ENCODE measurements at regions not wholly inside any gene's neighbourhood (a gene's known extent, or its start where the extent isn't known, plus 50 kb on each side); places are given as distances from the start of the nearest gene placed in this dataset.

- Histone ChIP-seq H3K27ac (no peak overlapping the region), H2AFZ (no peak overlapping the region), H3K4me3 (no peak overlapping the region), H3K27me3 (replicated peaks; ENCODE audit: insufficient read depth) (no peaks in the 10 kb centered on the region), H3F3A (ENCODE audit: insufficient read depth) (no peaks in the 10 kb centered on the region), H3K9me3 (ENCODE audit: low read depth) (no peaks in the 10 kb centered on the region), H3K36me3 (ENCODE audit: low read depth) (no peaks in the 10 kb centered on the region), H3K9me2 (ENCODE audit: insufficient read depth) (no peaks in the 10 kb centered on the region), H3K4me2 (ENCODE audit: unreplicated experiment) (no peak overlapping the region), H3K79me2 (ENCODE audit: insufficient read depth) (no peaks in the 10 kb centered on the region), H3K9ac (no peak overlapping the region), H4K20me1 (ENCODE audit: insufficient read depth) (no peaks in the 10 kb centered on the region), H3K4me1 (ENCODE audit: insufficient read depth) (no peaks in the 10 kb centered on the region)
- in situ Hi-C loops (cut with MboI): no loop called here
- DNase-seq: no peak
- 43 to 46% methylated on average over 3 of the region's 3 CpGs for WGBS, 2 experiments (ENCODE audit: low coverage in 1 of 2, low lambda C conversion rate in 2 of 2, missing lambda C conversion rate in 2 of 2)
- no peak for TF ChIP-seq EZH2 (IDR thresholded peaks at IDR 0.05; ENCODE audit: insufficient read depth, poor library complexity, severe bottlenecking)
- no peak for TF ChIP-seq EZH2phosphoT487 (IDR thresholded peaks at IDR 0.05; ENCODE audit: insufficient read depth, low read depth)
Observed at GRCh38 chrX:118179161-118179560, 62.6 kb upstream of the KLHL13 start.

- Histone ChIP-seq H3K9me3 (ENCODE audit: low read depth) (no peaks in the 10 kb centered on the region), H3K4me2 (ENCODE audit: unreplicated experiment) (no peak overlapping the region), H3K36me3 (ENCODE audit: low read depth) (no peaks in the 10 kb centered on the region), H4K20me1 (ENCODE audit: insufficient read depth) (no peaks in the 10 kb centered on the region), H3K9ac (no peak overlapping the region), H3K4me3 (no peak overlapping the region), H3K27ac (no peak overlapping the region), H2AFZ (no peak overlapping the region), H3K79me2 (ENCODE audit: insufficient read depth) (no peaks in the 10 kb centered on the region), H3K27me3 (replicated peaks; ENCODE audit: insufficient read depth) (no peaks in the 10 kb centered on the region), H3K4me1 (ENCODE audit: insufficient read depth) (no peaks in the 10 kb centered on the region), H3F3A (ENCODE audit: insufficient read depth) (no peaks in the 10 kb centered on the region), H3K9me2 (ENCODE audit: insufficient read depth) (no peaks in the 10 kb centered on the region)
- TF ChIP-seq EZH2phosphoT487 (IDR thresholded peaks at IDR 0.05; ENCODE audit: insufficient read depth, low read depth): no peak
- no peak for TF ChIP-seq EZH2 (IDR thresholded peaks at IDR 0.05; ENCODE audit: insufficient read depth, poor library complexity, severe bottlenecking)
- no peak for DNase-seq
- 63 to 81% methylated on average over 2 to 4 of the region's 4 CpGs for WGBS, 2 experiments (ENCODE audit: low coverage in 1 of 2, low lambda C conversion rate in 2 of 2, missing lambda C conversion rate in 2 of 2)
- in situ Hi-C loops (cut with MboI): no loop called here
Observed at GRCh38 chrX:118179718-118180117, 63.1 kb upstream of the KLHL13 start.

GRCh38 chrX:118181030-118181429 is 64.4 kb upstream of the KLHL13 start:
- no peaks in the 10 kb centered on the region for H3K36me3 ChIP-seq (ENCODE audit: low read depth)
- in situ Hi-C loops (cut with MboI): no loop called here
- H3K9me2 ChIP-seq (ENCODE audit: insufficient read depth): no peaks in the 10 kb centered on the region
- H3K4me3 ChIP-seq: no peak overlapping the region
- no peak overlapping the region for H3K9ac ChIP-seq
- H4K20me1 ChIP-seq (ENCODE audit: insufficient read depth): no peaks in the 10 kb centered on the region
- no peak for TF ChIP-seq EZH2 (IDR thresholded peaks at IDR 0.05; ENCODE audit: insufficient read depth, poor library complexity, severe bottlenecking)
- no peak for TF ChIP-seq EZH2phosphoT487 (IDR thresholded peaks at IDR 0.05; ENCODE audit: insufficient read depth, low read depth)
- no peaks in the 10 kb centered on the region for H3F3A ChIP-seq (ENCODE audit: insufficient read depth)
- no peak overlapping the region for H3K27ac ChIP-seq
- no peak overlapping the region for H2AFZ ChIP-seq
- 4% methylated on average over 2 to 4 of the region's 4 CpGs for WGBS, 2 experiments (ENCODE audit: low coverage in 1 of 2, low lambda C conversion rate in 2 of 2, missing lambda C conversion rate in 2 of 2)
- no peaks in the 10 kb centered on the region for H3K4me1 ChIP-seq (ENCODE audit: insufficient read depth)
- H3K79me2 ChIP-seq (ENCODE audit: insufficient read depth): no peaks in the 10 kb centered on the region
- H3K27me3 ChIP-seq (replicated peaks; ENCODE audit: insufficient read depth): no peaks in the 10 kb centered on the region
- H3K4me2 ChIP-seq (ENCODE audit: unreplicated experiment): no peak overlapping the region
- DNase-seq: peak; percentile 5
- no peaks in the 10 kb centered on the region for H3K9me3 ChIP-seq (ENCODE audit: low read depth)

GRCh38 chrX:118182025-118182424 is 65.4 kb upstream of the KLHL13 start:
- Histone ChIP-seq H3K79me2 (ENCODE audit: insufficient read depth) (no peaks in the 10 kb centered on the region), H2AFZ (no peak overlapping the region), H3K27ac (no peak overlapping the region), H3K27me3 (replicated peaks; ENCODE audit: insufficient read depth) (no peaks in the 10 kb centered on the region), H3F3A (ENCODE audit: insufficient read depth) (no peaks in the 10 kb centered on the region), H3K4me3 (no peak overlapping the region), H3K9me3 (ENCODE audit: low read depth) (no peaks in the 10 kb centered on the region), H3K4me2 (ENCODE audit: unreplicated experiment) (no peak overlapping the region), H3K9ac (no peak overlapping the region), H4K20me1 (ENCODE audit: insufficient read depth) (no peaks in the 10 kb centered on the region), H3K9me2 (ENCODE audit: insufficient read depth) (no peaks in the 10 kb centered on the region), H3K36me3 (ENCODE audit: low read depth) (no peaks in the 10 kb centered on the region), H3K4me1 (ENCODE audit: insufficient read depth) (no peaks in the 10 kb centered on the region)
- 0 to 6% methylated on average over 1 of the region's 1 CpG for WGBS, 2 experiments (ENCODE audit: low coverage in 1 of 2, low lambda C conversion rate in 2 of 2, missing lambda C conversion rate in 2 of 2)
- in situ Hi-C loops (cut with MboI): no loop called here
- DNase-seq: peak; percentile 7
- no peak for TF ChIP-seq EZH2 (IDR thresholded peaks at IDR 0.05; ENCODE audit: insufficient read depth, poor library complexity, severe bottlenecking)
- no peak for TF ChIP-seq EZH2phosphoT487 (IDR thresholded peaks at IDR 0.05; ENCODE audit: insufficient read depth, low read depth)

- H3K9ac ChIP-seq: no peak overlapping the region
- H3F3A ChIP-seq (ENCODE audit: insufficient read depth): no peaks in the 10 kb centered on the region
- in situ Hi-C loops (cut with MboI): no loop called here
- DNase-seq: no peak
- H3K27ac ChIP-seq: no peak overlapping the region
- H3K4me1 ChIP-seq (ENCODE audit: insufficient read depth): no peaks in the 10 kb centered on the region
- H3K9me3 ChIP-seq (ENCODE audit: low read depth): no peaks in the 10 kb centered on the region
- no peak overlapping the region for H3K4me3 ChIP-seq
- no peak overlapping the region for H2AFZ ChIP-seq
- no peaks in the 10 kb centered on the region for H4K20me1 ChIP-seq (ENCODE audit: insufficient read depth)
- no peak overlapping the region for H3K4me2 ChIP-seq (ENCODE audit: unreplicated experiment)
- no peaks in the 10 kb centered on the region for H3K79me2 ChIP-seq (ENCODE audit: insufficient read depth)
- 3 to 9% methylated on average over 3 of the region's 3 CpGs for WGBS, 2 experiments (ENCODE audit: low coverage in 1 of 2, low lambda C conversion rate in 2 of 2, missing lambda C conversion rate in 2 of 2)
- no peaks in the 10 kb centered on the region for H3K36me3 ChIP-seq (ENCODE audit: low read depth)
- no peaks in the 10 kb centered on the region for H3K9me2 ChIP-seq (ENCODE audit: insufficient read depth)
- no peaks in the 10 kb centered on the region for H3K27me3 ChIP-seq (replicated peaks; ENCODE audit: insufficient read depth)
- TF ChIP-seq EZH2phosphoT487 (IDR thresholded peaks at IDR 0.05; ENCODE audit: insufficient read depth, low read depth): no peak
- TF ChIP-seq EZH2 (IDR thresholded peaks at IDR 0.05; ENCODE audit: insufficient read depth, poor library complexity, severe bottlenecking): no peak
Observed at GRCh38 chrX:118182681-118183080, 66.1 kb upstream of the KLHL13 start.

Data from GM23248 (cell line).